Stimulated activated CD8-positive, alpha-beta memory T cell treated with anti-CD3 and anti-CD28 coated beads, Interleukin-4, amount 100 ng/mL, for 24 hours (primary cell): ENCODE measurements at regions not wholly inside any gene's neighbourhood (a gene's known extent, or its start where the extent isn't known, plus 50 kb on each side); places are given as distances from the start of the nearest gene placed in this dataset.
"Not testable (repeated sequence)": the region's sequence is repeated elsewhere in the genome, so short reads cannot be mapped to it uniquely, and the experiment has no call there.

Source experiments
- DNase-seq: peaks from one replicate; pipeline ENCODE4 v3.0.0-alpha.2; 2020; ENCODE audit warnings: low read depth

DNA sequence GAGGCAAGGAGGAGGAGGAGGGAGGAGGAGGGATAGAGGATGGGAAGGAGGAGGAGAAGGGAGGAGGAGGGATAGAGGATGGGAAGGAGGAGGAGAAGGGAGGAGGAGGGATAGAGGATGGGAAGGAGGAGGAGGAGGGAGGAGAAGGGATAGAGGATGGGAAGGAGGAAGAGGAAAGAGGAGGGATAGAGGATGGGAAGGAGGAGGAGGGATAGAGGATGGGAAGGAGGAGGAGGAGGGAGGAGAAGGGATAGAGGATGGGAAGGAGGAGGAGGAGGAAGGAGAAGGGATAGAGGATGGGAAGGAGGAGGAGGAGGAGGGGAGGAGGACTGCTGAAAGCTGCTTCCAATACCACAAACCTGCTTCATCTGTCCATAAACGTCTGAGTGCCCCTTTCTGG, 1070.5 kb downstream of the BRD1 start:
- not testable (repeated sequence) for DNase-seq

DNA sequence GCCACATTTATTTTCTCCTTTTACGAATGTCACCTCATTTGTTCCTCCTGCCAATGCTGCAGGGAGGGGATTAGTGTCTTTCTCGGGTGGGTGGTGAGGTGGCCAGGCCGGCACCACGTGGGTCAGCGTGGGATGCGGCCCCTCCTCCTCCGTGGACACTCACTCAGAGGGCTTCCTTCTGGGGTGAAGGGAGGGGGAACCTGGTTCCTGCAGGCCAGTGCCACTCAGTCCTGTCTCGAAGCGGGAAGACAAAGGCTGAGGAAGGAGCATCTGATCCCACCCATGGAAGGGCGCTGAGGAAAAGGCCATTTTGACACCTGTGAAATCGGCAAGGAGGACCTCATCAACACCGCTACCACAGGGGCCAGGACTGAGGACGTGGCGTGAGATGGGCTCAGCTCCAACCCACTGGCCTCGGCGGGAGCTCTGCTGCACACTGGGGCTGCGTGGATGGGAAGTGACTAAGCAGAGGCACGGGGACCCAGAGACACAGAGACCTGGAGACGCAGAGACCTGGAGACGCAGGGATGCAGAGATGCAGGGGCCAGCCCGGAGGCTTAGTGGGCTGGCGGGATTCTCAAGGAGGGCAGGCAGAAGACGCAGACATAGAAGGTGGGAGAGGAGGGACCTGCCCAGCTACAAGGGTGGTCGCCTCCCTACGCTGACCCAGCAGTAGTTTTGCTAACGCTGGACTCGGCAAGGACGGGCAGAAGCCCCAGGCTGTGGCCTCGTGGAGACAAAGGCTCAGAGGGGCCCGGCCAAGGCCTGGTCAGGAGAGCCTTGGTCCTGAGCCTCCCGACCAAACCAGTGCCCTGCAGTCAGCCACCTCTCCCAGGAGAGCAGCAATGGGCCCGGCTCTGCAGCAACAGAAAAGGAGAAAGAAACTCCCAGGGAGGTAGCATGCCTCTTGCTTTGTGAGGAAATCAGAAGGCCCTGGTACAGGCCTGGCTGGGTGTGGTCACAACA, 1071.2 kb downstream of the BRD1 start:
- DNase-seq, result no peak

DNA sequence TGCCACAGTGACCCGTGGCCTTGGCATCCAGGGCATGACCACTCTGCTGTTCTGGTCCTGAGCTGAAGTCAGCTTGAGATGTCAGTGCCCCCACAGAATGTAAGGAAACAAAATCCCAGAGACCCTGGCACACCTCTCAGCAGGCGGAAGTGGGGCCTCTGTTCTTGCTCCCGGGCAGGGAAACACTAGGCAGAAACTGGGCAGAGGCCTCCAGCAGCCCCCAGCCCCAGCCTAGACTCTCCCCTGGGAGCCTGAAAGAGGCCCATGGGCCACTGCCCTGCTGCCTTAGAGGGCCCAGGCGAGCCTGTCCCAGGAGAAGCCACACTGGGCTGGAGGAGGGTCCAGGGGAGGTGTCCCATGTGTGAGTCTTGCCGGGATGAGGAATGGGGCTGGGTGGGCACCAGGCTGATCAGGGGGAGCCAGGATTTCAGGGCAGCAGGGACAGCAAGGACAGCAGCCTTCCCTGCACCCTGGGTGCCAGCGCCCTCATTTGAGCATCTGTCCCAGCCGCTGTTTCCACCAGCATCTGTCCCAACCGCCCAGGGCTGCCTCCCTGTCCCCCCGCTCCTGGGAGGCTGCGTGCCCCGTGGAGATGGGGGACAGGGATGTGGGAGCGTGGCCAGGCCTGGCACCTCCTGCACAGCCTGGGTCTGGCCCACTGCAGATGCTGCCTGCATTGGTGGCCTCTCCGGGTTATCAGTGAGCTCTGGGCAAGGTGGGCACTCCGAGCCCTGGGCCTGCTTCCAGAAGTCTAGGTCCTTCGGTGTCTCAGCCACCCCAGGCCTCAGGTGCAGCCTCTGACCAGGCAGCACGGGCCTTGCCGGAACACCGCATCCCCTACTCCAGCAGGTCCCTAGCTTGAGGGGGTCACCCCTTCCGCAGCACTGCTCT, 1072.4 kb downstream of the BRD1 start:
- DNase-seq, result no peak

DNA sequence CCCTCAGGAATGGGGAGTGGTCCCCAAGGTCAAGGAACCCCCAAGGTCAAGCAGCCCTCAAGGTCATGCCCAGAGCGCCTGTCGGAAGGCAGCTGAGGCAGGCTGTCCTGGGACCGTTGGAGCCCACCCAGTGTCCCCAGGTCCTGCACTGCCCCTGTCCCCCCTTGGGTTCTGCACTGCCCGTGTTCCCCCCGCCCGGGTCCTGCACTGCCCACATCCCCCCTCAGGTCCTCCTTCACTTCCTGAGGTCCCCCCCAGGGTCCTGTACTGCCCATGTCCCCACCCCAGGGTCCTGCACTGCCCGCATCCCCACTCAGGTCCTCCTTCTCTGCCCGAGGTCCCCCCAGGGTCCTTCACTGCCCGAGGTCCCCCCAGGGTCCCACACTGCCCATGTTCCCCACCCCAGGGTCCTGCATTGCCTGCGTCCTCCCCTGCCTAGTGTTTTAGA, 1073.0 kb downstream of the BRD1 start:
- no peak for DNase-seq

DNA sequence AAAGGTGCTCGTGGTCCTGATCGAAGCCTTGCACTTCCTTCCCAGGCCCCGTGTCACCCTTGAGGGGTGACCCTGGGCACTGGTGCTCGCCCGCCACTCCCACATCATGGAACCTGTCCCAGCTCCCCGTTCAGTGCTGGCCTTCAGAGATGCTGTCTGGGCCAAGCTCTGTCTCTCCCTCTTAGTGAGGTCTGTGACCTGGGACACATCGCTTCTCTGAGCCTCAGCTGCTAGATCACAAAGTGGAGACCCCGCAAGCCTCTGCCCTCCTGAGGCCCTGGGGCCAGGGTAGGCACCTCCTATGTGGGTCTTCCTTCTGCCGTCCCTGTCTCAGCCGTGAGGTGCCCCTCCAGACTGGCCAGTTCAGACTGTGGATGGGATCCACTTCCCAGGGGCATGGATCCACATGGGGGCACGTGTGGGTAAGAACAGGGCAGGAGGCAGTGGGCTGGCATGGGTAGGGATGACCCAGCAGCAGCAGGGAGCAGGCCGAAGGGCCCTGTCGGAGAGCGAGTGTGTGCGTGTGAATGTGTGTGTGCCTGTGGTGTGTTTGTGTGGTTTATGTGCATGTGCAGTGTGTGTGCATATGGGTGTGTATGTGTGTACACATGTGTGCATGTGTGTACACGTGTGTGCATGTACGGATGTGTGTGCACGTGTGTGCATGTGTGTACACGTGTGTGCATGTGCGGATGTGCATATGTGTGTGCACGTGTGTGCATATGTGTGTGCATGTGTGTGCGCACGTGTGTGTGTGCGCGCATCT, 1073.7 kb downstream of the BRD1 start:
- no peak for DNase-seq

DNA sequence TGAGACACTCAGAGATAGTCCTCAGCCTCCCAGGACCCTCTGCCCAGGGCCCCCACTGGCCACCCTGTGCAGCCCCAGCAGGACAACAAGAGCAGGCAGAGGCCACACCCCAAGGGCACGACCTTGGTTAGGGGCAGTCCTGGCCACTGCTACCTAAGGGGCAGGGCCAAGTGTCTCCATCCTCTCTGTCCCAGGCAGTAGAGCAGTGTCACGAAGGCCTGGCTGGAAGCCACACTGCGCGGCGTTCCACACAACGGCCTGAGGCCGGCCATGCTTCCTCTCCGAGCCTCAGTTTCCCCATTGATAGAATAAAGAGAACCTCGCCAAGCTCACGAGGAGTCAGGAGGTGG, 1074.3 kb downstream of the BRD1 start:
- DNase-seq, result no peak

DNA sequence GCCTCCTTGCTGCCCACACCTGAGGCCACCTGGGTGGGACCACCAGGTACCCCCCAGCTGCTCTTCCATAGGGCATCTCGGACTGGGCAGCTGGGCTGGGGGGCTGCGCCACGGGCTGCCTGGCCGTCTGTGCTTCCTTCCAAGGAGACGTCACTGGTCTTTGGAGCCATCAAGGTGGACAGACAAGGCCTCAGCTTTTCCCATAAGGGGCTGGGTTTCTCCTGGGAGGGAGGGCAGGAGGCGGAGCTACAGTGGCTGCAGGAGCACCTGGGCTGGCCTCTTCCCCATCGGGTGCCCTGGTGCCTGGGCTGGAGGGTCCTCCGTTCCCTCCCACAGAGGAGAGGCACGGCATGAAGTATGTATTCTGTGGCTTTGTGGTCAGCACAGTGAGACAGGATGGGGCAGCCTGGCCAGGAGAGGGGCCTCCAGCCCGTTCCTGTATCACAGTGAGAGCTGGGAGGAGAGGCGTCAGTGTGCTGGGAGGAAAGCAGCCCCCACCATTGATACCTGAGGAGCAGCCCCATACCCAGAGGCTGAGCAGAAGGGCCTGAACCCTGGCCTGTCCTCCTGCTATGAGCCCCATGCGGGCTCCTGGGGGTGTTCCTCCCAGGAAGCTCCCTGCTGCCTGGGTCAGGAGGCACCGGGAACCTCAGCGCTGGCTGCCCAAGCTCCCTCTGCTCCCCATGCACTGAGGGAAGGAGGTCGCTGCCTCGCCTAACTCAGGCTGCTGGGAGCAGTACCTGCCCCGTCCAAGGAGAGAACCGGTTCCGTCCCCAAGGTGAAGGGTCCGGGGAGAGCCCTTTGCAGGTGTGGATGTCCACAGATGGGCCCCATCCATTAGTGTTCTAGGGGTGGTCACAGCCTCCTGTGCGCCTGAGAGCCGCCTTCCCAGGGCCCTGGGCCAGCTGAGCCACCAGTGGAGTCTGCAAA, 1075.0 kb downstream of the BRD1 start:
- no peak for DNase-seq

DNA sequence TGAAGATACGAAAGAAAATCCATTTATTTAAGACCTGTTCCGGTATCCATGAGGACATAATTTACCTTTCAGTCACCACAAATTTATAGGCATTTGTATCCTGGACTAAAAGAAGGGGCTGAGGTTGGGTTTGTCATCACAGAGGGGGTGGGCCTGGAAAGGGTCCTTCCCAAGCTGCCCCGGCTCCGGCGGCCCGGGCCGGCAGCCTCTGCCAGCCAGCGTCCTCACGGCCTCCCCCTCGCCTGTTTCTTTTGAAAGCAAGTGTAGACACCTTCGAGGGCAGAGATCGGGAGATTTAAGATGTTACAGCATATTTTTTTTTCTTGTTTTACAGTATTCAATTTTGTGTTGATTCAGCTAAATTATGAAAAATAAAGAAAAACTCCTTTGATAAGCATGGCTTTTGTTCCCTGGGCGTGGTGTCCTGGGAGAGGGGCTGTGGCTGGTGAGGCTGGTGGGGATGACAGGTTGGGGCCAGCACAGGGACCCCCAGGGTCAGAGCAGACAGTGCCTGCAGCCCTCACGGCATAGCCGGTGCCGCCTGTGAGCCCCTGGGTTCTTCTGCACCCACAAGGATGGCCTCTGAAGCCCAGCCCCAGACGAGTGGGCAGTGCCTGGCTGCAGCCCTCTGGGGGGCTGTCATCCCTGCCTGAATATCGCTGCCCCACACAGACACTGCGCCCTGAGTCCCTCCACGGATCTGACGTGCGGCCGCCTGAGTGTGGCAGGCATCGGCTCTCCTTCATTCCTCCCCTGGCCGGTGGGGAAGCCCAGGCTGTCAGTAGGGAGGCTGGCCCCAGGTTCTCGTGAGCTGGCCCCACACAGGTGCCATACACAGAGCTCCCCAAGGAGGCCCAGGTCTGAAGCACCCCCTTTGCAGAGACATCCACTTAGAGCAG, 1075.9 kb downstream of the BRD1 start:
- no peak for DNase-seq

DNA sequence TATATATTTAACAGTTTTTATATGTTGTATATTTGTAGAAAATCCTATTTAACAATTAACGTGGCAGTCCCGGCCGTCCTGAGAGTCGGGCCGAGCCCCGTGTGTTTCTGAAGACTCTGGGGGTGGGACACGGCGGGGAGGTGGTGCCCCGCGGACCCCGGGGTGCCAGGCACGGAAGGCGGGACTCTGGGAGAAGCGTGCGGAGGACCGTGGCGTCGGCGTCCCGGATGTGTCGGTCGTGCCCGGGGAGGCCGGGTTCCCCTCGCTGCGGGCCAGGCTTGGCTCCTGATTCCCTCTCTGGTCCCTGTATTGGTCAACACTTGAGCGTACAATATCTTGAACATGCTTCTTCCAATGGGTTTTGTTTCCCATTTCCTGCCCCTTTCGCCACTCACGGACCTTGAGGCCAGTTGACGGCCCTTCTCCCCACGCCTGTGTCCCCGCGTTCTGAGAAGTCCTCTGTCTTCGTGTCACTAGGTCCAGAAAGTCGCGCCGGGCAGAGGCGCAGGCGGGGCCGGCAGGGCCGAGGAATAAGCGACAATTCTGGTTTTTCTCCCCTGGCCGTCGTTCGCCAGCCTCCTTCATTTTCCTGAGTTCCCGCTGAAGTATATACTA, 1076.7 kb downstream of the BRD1 start:
- no peak for DNase-seq

DNA sequence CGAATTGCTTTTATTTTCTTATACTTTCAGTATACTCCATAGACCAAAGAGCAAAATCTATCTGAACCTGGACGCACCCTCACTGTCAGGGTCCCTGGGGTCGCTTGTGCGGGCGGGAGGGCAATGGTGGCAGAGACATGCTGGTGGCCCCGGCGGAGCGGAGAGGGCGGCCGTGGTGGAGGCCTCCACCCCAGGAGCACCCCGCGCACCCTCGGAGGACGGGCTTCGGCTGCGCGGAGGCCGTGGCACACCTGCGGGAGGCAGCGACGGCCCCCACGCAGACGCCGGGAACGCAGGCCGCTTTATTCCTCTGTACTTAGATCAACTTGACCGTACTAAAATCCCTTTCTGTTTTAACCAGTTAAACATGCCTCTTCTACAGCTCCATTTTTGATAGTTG, 1077.4 kb downstream of the BRD1 start:
- DNase-seq, result no peak

DNA sequence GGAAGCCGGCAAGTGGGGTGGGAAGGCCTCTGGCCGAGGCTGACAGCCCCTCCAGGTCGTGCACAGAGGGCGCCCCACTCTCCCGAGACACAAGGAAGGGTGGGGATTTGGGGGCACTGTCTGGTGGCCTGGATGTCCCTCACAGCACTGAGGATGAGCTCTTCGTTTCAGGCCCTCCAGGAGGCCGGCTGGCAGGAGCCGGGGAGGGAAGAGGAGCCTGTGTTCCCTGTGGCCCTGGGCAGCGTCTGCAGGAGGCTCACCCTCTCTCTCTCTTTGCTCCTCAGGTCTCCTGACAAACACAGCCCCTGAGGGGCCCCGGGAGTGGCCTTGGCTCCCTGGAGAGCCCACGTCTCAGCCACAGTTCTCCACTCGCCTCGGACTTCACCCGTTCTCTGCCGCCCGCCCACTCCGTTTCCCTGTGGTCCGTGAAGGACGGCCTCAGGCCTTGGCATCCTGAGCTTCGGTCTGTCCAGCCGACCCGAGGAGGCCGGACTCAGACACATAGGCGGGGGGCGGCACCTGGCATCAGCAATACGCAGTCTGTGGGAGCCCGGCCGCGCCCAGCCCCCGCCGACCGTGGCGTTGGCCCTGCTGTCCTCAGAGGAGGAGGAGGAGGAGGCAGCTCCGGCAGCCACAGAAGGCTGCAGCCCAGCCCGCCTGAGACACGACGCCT, 1078.0 kb downstream of the BRD1 start:
- no peak for DNase-seq

DNA sequence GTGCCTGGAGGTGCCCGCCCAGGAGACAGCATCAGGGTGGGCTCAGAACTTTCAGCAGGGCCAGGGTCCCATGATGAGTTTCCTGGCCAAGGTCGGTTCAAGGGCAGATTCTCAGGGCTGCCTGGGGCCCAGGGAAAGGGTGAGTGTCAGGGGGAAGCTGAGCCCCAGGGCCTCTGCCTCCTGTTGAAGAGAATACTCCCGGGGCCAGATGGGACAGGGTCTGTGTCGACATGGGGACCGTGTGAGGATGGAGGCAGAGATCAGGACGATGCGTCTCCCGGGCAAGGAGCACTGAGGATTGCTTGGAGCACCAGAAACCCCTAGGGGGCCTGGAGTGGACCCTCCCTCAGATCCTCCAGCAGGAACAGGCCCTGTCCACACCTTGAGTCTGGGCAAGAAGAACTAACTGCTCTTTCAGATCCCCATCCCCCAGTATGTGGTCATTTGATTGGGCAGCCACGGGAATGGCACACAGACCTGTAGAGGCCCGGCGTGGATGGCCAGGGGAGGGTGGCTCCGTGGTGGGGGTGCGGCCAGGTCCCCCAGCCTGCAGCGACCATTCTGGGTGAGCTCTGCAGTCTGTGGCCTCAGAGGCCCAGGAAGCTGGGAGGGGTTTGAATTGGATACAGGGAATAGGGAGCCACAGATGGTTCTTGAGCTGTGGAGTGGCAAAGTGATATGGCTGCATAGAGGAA, 1078.7 kb downstream of the BRD1 start:
- no peak for DNase-seq

DNA sequence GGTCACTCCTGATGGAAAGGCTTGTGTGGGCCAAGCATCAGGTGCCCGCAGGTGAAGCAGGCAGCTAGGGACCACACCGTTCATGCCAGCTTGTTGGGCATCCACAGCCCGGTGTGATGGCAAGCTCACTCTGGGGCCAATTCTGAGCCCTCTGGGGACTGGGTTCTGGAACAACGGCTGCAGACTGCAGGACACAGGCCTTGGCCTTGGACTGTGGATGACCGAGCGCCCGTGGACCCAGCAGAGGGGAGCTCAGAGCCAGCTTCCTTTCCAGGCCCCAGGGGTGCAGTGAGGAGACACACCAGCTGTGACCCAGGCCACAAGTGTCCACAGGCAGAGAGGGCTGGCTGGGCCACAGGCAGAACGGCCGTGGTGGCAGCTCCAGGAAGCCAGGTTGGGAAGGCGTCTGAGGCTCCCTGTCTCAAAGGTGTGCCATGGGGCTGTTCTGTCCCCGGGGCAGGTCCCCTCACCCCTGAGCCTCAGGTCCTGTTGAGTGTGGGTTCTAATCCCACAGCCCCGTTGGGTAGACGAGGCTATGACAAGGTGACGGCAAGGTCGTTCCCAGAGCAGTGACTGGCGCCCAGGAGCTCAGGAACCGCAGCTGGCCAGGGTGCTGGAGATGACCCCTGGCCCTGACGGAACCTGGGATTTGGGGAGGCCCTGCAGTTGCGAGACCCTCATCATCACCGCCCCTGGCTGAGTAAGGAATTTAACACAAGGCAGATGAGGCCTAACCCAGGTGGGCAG, 1079.4 kb downstream of the BRD1 start:
- no peak for DNase-seq

DNA sequence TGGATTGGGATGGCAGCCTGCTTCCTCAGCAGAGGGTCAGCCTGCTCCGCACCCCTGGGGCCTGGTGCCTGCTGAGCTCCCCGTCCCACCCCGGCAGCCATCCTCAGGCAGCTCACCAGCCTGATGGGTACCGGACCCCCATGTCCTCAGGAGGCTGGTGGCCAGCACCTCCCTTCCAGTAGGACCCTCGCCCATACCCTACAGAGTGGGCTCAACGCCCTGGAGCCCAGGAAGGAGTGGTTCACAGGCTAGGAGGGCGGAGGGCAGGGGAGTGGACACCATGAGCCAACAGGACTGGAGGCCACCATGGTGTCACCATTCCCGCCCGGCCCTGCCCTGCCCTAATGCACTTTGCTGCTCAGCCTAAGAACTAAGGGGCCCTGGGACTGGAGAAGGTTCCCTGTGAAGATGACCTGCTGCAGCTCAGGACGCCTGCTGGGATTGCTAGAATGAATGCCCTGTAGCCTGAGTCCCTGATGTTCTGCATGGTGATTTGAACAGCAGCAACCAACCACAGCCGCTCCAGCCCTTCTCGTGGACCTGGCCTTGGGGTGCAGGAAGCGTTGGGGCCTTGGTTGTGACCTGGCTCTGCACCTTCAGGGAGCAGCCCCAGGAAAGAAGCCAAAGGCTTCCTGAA, 1080.8 kb downstream of the BRD1 start:
- DNase-seq, result no peak

DNA sequence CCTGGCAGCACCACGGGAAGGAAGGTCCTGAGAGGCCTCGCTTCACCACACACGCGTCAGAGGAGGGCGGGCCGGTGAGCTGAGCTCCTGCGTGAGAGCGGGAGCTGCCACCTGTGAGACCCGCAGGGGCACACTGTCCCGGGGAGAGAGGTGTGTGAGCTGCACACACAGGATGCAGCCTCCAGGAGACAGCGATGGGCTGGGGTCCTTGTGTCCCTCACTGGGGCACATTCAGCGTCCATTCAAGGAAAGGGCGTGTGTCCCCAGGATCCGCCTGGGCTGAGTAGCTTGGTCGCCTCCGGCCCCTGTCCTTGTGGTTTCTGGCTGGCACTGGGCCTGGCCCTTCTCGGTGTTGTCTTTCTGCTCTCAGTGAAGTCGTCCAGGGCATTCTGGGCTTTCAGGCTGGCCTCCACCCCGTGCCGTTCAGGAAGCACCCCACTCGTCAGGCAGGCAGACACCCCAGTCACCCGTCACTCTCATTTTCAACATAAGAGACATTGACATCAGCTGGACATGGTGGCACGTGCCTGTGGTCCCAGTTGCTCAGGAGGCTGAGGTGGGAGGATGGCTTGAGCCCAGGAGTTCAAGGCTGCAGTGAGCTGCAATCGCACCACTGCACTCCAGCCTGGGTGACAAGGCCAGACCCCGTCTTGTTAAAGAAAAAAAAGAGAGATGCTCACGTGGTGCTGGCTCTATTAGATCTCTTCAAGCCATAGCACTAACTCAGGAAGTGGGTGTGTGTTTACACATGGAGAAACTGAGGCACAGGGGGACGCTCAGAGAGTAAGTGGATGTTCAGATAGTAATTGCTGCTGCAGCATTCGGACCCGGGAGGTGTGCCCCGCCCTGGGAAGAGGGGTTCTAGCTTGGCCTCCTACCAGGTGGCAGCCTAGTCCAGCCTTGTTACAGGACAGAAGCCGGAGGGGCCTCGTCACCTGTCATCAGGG, 1081.6 kb downstream of the BRD1 start:
- DNase-seq, result no peak
